Suprapubic skin (tissue), 4 donors: ENCODE measurements at regions not wholly inside any gene's neighbourhood (a gene's known extent, or its start where the extent isn't known, plus 50 kb on each side); places are given as distances from the start of the nearest gene placed in this dataset.

Experiments
- DNase-seq, 2 donors: peaks; one replicate each; pipeline ENCODE4 v3.0.0-alpha.2; 2019; ENCODE audit warnings: low spot score in 2 of 2
- H3K27ac ChIP-seq: fragments of 200-600 bp; sonication (generic); one replicate; pipeline ENCODE4 v1.5.1; 2019
- H3K27me3 ChIP-seq: fragments of 200-600 bp; sonication (generic); one replicate; pipeline ENCODE4 v1.5.1; 2019
- H3K36me3 ChIP-seq: fragments of 200-600 bp; sonication (generic); one replicate; pipeline ENCODE4 v1.5.1; 2019
- H3K4me1 ChIP-seq: fragments of 200-600 bp; sonication (generic); one replicate; pipeline ENCODE4 v1.5.1; 2019
- H3K4me3 ChIP-seq: fragments of 200-600 bp; sonication (generic); one replicate; pipeline ENCODE4 v1.5.1; 2019; ENCODE audit warnings: mild to moderate bottlenecking
- H3K9me3 ChIP-seq: fragments of 200-600 bp; sonication (generic); one replicate; pipeline ENCODE4 v1.5.1; 2019
- CTCF ChIP-seq, 2 donors: fragments of 200-600 bp in 1 of 2; fragments of 450-650 bp in 1 of 2; sonication (generic) in 1 of 2; IDR thresholded peaks; one replicate each; pipeline ENCODE4 v1.5.1; 2016 to 2019; ENCODE audit warnings: antibody characterized with exemption in 2 of 2, mild to moderate bottlenecking in 1 of 2, moderate library complexity in 1 of 2
- EP300 ChIP-seq: sonication (generic); formaldehyde crosslinking; IDR thresholded peaks from one replicate; pipeline ENCODE4 v1.6.1; 2017; ENCODE audit warnings: antibody characterized with exemption
- POLR2A ChIP-seq, 2 donors: fragments of 450-650 bp; IDR thresholded peaks; one replicate each; pipeline ENCODE4 v1.6.1; 2017; ENCODE audit warnings: antibody characterized with exemption in 2 of 2, mild to moderate bottlenecking in 2 of 2, moderate library complexity in 2 of 2
- POLR2AphosphoS5 ChIP-seq, 3 donors: sonication (generic); formaldehyde crosslinking; IDR thresholded peaks; one replicate each; pipeline ENCODE4 v1.6.1; 2017; ENCODE audit warnings: antibody characterized with exemption in 3 of 3
- WGBS: methylation state at CpG from one replicate; pipeline ENCODE4 v1.1.5; 2018; 5-methylcytosine and 5-hydroxymethylcytosine counted together

GRCh38 chr2:215731108-215731658 is 282.2 kb downstream of the MREG start:
- Histone ChIP-seq H3K4me1 (peaks cover 16% of the 10 kb centered on the region), H3K27ac (no peak overlapping the region), H3K4me3 (no peak overlapping the region), H3K9me3 (no peaks in the 10 kb centered on the region), H3K27me3 (no peaks in the 10 kb centered on the region), H3K36me3 (no peaks in the 10 kb centered on the region)
- no peak for DNase-seq
- WGBS = 91% methylated on average over 5 of the region's 5 CpGs
- TF ChIP-seq POLR2A (IDR thresholded peaks at IDR 0.05) (no peak), POLR2AphosphoS5 (IDR thresholded peaks at IDR 0.05) (no peak), CTCF (IDR thresholded peaks at IDR 0.05) (no peak), EP300 (no peak)

DNA sequence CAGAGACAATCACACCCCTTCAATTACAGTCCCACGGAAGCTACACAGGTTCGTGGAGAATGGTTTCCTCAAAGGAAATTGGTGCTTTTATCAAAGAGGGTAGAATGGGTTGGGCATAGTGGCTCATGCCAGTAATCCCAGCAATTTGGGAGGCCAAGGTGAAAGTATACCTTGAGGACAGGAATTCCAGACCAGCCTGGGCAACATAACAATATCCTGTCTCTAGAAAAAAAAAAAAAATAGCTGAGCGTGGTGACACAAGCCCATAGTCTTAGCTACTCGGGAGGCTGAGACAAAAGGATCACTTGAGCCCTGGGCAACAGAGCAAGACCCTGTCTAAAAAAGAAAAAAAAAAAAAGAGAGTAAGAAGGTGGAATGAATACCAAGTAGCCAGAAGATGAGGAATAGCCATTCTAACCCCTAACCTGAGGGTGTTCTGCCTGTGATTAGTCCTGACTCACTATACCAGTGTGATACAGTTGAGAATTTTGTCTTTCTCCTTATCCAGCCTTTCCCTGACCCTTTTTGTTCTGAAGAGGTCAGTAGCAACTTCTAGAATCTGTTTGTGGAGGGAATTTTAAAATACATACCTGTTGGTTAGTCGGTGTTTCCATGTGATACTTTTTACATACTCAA is 283.2 kb downstream of the MREG start:
- no peak for DNase-seq
- TF ChIP-seq CTCF (IDR thresholded peaks at IDR 0.05) = no peak
- no peak for TF ChIP-seq POLR2A (IDR thresholded peaks at IDR 0.05)
- TF ChIP-seq POLR2AphosphoS5 (IDR thresholded peaks at IDR 0.05) = no peak
- TF ChIP-seq EP300 = no peak
- WGBS = 77% methylated on average over 5 of the region's 5 CpGs
- Histone ChIP-seq H3K27me3 (no peaks in the 10 kb centered on the region), H3K27ac (no peak overlapping the region), H3K4me1 (peaks cover 16% of the 10 kb centered on the region), H3K4me3 (no peak overlapping the region), H3K36me3 (no peaks in the 10 kb centered on the region), H3K9me3 (no peaks in the 10 kb centered on the region)

GRCh38 chr2:215728504-215729065 is 284.8 kb downstream of the MREG start:
- no peak overlapping the region for H3K4me3 ChIP-seq
- peak overlapping the region; percentile 7 for H3K27ac ChIP-seq
- peaks cover 16% of the 10 kb centered on the region for H3K4me1 ChIP-seq
- 26% methylated on average over 2 of the region's 2 CpGs for WGBS
- DNase-seq = no peak
- no peaks in the 10 kb centered on the region for H3K27me3 ChIP-seq
- H3K36me3 ChIP-seq = no peaks in the 10 kb centered on the region
- H3K9me3 ChIP-seq = no peaks in the 10 kb centered on the region
- TF ChIP-seq POLR2AphosphoS5 (IDR thresholded peaks at IDR 0.05) (peak in 1 of 3 donors; percentile 13), POLR2A (IDR thresholded peaks at IDR 0.05) (no peak)

DNA sequence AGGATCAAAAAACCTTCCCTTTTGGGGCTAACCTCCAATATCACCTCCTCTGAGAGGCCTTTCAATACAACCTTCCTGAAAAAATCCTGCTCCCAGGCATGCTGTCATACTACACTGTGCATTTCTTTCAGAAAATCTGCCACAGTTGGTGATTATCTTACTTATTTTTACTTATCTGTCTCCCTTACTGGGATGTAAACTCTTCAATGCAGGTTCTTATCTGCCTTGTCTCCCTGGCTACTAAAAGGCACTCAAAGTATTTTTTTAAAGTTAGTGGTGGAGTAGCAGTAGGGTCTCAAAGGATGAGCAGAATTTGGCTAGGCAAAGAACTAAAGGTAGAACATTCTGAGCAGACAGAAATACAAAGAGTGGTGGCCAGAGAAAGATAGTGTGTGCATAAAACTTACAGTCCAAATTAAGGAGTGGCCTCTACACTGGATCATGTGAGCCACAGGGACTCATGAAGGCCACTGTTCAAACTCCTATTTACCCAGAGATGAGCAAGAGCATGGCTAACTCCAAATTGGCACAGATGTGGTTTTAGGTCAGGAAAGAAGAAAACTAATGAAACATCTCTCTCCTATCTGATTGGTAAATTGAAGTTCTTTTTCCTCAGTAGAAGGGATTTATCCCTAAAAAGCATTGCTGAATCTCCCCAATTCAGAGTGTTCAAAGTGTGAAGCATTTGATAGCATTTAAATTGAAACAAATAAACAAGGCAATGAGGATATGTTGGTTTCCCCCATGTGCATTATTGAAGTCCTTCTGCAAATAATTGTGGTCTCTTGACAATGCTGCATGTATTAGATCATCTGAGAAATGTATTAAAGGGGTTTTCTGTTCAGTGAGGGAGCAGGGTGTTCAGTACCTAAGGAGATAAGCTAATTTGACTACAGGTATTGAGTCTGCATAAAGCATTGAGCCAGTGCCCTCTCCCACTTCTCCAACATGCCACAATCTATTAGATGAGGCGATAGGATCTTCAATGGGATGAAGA is 285.5 kb downstream of the MREG start:
- DNase-seq = no peak
- no peak overlapping the region for H3K4me3 ChIP-seq
- H3K4me1 ChIP-seq = peaks cover 16% of the 10 kb centered on the region
- no peak overlapping the region for H3K27ac ChIP-seq
- 95% methylated on average over 1 of the region's 1 CpG for WGBS
- H3K36me3 ChIP-seq = no peaks in the 10 kb centered on the region
- H3K9me3 ChIP-seq = no peaks in the 10 kb centered on the region
- no peaks in the 10 kb centered on the region for H3K27me3 ChIP-seq
- TF ChIP-seq POLR2AphosphoS5 (IDR thresholded peaks at IDR 0.05) (no peak), POLR2A (IDR thresholded peaks at IDR 0.05) (no peak), EP300 (no peak), CTCF (IDR thresholded peaks at IDR 0.05) (no peak)

DNA sequence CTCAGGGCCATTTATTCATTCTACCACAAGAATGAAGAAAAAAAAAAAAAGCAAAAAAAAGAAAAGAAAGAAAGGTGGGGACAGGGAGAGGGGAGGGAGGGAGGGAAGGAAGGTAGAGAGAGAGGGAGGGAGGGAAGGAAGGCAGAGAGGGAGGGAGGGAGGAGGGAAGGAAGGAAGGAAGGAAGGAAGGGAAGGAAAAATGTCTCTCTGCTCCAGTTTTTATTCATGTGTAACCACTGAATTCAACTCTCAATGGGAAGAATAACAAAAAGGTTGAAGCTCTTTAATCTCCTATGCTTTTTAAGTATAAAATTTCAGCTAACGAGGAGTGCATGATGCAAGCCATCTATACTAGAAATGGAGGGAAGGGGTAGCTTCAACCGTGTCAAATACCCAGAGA is 287.3 kb downstream of the MREG start:
- H3K36me3 ChIP-seq = no peaks in the 10 kb centered on the region
- TF ChIP-seq CTCF (IDR thresholded peaks at IDR 0.05) (no peak), EP300 (no peak), POLR2A (IDR thresholded peaks at IDR 0.05) (no peak)
- H3K4me3 ChIP-seq = no peak overlapping the region
- no peak overlapping the region for H3K27ac ChIP-seq
- 82% methylated on average over 2 of the region's 2 CpGs for WGBS
- H3K27me3 ChIP-seq = no peaks in the 10 kb centered on the region
- H3K4me1 ChIP-seq = peaks cover 16% of the 10 kb centered on the region
- no peak for DNase-seq
- H3K9me3 ChIP-seq = no peaks in the 10 kb centered on the region
